GM10248 (cell line): ENCODE measurements at regions not wholly inside any gene's neighbourhood (a gene's known extent, or its start where the extent isn't known, plus 50 kb on each side); places are given as distances from the start of the nearest gene placed in this dataset.

ENCODE experiments used
- CTCF ChIA-PET: fragments of 300-600 bp; sonication (Branson Sonifier 250); formaldehyde crosslinking; extraction: SDS; loops from one replicate; lab custom pipeline; 2021; ENCODE audit warnings: antibody characterized with exemption; lab: Yijun Ruan, JAX
- POLR2A ChIA-PET: fragments of 350-650 bp; sonication (Branson Sonifier 250); formaldehyde crosslinking; extraction: SDS; loops from one replicate; lab custom pipeline; 2020; ENCODE audit warnings: antibody characterized with exemption; lab: Yijun Ruan, JAX
- DNase-seq: peaks from one replicate; pipeline ENCODE4 v3.0.0; 2012; ENCODE audit errors: extremely low spot score
- TF ChIP-seq, protein P1 (sequence below): IDR thresholded peaks from 2 replicates; pipeline ENCODE4 v1.5.1; 2012; ENCODE audit warnings: mild to moderate bottlenecking, low read depth; ENCODE audit errors: extremely low read depth, missing control alignments, control extremely low read depth

DNA sequence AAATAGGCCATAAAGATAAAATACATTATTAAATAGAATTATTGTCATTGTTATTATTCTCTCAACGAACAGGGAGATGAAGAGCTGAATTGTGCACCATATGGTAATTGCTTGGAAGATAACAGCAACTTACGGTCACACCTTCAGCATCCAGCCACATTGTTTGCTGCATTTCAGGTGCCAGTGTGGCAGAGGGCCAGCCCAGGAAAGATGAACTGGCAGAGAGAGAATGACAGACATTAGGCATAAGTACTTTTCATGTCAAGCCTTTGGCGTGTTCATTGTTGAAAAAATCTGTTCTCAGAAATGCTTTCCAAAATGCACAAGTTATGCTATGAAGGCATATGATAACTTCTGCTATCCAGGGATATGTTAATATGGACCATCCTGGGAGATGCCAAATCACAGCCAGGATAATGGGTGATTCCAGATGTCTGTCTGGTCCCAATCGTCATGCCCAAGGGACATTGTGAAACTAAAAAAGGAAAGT, 748.6 kb upstream of the PIK3C3 start:
- DNase-seq: no peak
- TF ChIP-seq, protein P1, sequence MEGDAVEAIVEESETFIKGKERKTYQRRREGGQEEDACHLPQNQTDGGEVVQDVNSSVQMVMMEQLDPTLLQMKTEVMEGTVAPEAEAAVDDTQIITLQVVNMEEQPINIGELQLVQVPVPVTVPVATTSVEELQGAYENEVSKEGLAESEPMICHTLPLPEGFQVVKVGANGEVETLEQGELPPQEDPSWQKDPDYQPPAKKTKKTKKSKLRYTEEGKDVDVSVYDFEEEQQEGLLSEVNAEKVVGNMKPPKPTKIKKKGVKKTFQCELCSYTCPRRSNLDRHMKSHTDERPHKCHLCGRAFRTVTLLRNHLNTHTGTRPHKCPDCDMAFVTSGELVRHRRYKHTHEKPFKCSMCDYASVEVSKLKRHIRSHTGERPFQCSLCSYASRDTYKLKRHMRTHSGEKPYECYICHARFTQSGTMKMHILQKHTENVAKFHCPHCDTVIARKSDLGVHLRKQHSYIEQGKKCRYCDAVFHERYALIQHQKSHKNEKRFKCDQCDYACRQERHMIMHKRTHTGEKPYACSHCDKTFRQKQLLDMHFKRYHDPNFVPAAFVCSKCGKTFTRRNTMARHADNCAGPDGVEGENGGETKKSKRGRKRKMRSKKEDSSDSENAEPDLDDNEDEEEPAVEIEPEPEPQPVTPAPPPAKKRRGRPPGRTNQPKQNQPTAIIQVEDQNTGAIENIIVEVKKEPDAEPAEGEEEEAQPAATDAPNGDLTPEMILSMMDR: no peak

DNA sequence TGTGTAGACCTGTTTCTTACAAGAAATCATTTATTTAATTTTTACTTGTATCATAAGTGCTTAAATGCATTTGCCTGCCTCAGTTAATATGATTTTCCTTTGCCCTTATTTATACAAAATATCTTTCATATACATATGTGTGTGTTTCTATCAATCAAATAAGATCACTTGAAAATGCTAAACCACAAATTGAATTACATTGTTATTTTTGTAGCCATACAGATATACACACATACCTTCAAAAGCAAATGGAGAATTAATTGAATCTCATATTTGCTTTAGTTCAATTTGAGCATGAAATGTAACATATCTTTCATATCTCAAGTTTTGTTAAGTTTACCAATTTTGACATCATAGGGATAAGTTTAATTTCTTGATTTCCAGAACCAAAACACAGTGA, 755.8 kb upstream of the PIK3C3 start:
- ChIA-PET POLR2A (no interaction called here), CTCF (no interaction called here)
- TF ChIP-seq, protein P1: no peak
- DNase-seq: no peak

More for the DNA sequence above, 748.6 kb upstream of the PIK3C3 start:
- POLR2A ChIA-PET: no interaction called here
- CTCF ChIA-PET: no interaction called here

DNA sequence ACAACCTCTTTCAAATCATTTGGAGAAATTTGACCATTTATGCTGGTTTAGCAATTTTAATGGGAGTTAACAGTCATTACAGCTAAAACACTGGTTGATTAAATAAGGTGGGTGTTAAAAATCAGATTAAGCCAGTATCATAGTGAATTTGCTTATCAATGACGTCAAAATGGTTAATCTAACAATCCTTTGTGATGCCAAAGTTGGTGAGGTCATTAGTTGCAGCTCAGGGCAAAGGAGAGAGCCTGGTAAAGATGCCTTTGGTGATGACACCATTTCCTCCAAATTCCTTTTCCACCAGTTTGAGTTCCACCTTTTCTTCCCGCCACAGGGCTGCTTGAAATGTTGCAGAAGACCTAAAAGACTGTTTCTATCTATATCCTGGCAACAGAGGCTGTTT, 757.1 kb upstream of the PIK3C3 start:
- no peak for DNase-seq
- ChIA-PET POLR2A (no interaction called here), CTCF (interaction anchor here (1.2 kb wide), 1 partner anchor 11 kb away, joined by 3 read pairs; no protein-coding TSS in a partner anchor)
- TF ChIP-seq, protein P1: no peak

DNA sequence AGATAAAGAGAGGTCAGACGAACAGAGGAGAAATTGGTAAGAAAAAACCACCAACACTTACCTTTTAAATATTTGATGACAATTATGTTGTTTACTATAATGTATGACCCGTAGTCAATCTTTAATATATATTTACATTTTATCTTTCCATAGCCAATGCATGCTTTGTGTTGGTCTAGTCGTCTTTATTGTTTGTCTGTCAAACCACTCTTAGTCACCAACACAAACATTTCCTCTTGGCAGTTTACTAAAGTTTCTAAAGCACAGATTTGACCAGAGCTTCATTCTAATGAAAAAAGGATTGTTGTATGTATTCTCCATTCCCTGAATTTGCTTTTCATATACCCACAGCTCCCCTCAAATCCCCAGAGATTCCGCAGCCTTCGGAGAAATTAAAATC, 784.7 kb upstream of the PIK3C3 start:
- no peak for DNase-seq
- TF ChIP-seq, protein P1: no peak
- ChIA-PET POLR2A (no interaction called here), CTCF (no interaction called here)

DNA sequence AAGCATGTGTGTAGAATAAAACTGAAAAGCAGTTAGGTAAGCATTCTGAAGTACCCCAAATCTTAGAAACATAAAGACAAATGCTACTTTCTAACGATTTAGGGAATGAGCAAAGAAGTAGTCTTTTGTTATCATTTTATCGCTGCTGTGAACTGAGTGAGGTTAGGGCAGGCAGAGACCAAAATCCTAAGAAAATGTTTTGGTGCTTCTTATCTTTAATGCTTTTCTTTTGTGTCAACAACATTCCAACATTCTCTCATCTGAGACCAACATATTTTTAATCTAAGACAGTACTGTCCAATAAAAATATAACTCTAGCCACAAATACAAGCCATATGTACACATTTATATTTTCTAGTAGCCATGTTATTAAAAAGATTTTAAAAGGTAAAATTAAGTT, 789.4 kb upstream of the PIK3C3 start:
- DNase-seq: no peak
- ChIA-PET POLR2A (no interaction called here), CTCF (no interaction called here)
- TF ChIP-seq, protein P1: no peak

DNA sequence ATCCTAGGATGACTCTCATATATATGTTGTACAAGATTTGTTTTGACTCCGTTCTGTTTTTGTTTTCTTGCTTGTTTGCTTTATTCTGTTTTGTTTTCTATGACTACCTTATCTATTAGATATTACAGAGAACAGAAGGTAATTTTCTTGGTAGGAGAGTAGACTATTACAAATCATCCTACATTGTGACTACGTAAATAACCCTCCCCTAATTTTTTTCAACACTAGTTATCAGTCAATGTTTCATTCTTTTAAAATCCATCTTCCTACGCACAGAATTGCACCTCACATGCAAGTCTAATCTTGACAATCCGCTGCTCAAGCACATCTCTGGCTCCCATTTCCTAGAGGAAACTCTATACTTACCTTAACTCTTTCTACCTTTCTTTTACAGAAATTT, 792.3 kb upstream of the PIK3C3 start:
- TF ChIP-seq, protein P1: no peak
- POLR2A ChIA-PET: no interaction called here
- DNase-seq: no peak
- CTCF ChIA-PET: no interaction called here
